Stimulated activated CD8-positive, alpha-beta memory T cell treated with anti-CD3 and anti-CD28 coated beads, Interleukin-15, amount 100 ng/mL, for 24 hours (primary cell): ENCODE measurements at regions not wholly inside any gene's neighbourhood (a gene's known extent, or its start where the extent isn't known, plus 50 kb on each side); places are given as distances from the start of the nearest gene placed in this dataset.

Experiments used
- DNase-seq: peaks from one replicate; pipeline ENCODE4 v3.0.0-alpha.2; 2020; ENCODE audit warnings: low read depth

DNA sequence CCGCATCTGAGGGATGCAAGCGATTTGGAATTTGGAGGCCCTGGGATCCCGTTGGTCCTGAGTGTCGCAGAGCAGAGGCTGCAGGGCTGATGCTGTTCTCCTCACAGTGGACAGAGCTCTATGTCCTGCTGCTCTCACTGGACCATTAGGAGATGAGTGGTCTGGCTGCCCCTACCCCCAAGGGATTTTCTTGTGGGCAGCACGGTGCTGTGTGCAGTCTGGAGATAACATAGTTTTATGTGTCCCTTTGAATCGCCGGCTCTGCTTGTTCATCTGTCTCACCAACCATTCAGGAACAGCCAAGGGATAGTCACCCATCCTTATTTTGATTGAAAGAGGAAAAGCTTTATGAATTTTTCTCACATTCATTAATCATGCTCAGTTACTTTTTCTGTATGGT is 49.9 kb downstream of the CHRM3 start:
- no peak for DNase-seq

DNA sequence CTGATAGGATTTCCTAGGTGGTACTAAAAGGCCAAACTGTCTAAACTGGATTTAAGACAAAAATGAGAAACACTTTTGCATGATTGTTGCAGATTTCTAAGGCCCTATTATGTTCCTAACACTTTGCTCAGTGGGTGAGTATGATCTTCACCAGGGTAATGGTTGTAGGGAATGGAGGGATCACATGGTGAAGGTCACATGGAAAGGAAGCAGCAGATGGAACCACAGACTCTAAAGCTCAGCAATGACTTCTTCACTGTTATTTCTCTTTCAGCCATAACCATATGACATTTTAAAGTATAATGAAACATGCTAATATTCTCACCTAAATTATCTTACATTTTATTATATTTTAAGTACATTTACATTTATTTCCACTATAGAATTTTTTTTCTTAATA is 51.5 kb downstream of the CHRM3 start:
- DNase-seq = no peak

GRCh38 chr1:239438891-239439290 is 52.5 kb downstream of the CHRM3 start:
- no peak for DNase-seq

DNA sequence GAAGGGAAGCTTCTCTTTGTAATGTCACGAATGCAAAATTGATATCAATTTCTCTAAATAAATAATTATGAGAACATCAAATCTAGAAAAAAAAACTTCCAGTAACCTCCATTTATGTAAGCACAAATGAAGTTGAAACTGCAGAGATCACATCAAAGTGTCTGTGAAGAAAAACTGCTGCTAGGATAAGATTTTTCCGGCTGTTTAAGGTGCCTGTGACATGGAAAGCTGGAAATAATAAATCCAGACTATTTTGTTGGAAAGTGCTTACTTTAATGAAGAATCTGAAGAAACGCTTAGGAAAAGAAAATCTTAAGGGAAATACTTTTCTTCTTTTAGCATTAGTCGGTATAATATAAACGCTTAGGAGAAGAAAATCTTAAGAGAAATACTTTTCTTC is 57.0 kb downstream of the CHRM3 start:
- DNase-seq = no peak

DNA sequence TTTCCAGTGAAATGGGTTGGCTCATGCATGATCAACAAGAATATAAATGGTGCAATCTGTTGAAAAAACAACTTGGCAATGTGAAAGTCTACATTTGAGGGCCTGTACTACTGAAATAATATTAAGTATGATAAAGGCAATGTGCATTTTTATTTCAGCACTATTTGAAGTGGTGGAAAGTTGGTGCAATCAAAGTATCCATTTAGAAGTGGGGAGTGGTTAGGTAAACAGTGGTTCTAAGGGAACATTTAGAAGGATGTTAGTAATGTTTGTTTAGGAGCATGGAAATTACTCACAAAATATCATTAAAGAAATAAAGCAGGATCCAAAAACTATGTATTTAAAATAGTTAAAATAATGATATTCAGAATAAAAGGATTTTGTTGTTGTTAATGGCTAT is 60.2 kb downstream of the CHRM3 start:
- DNase-seq = no peak

DNA sequence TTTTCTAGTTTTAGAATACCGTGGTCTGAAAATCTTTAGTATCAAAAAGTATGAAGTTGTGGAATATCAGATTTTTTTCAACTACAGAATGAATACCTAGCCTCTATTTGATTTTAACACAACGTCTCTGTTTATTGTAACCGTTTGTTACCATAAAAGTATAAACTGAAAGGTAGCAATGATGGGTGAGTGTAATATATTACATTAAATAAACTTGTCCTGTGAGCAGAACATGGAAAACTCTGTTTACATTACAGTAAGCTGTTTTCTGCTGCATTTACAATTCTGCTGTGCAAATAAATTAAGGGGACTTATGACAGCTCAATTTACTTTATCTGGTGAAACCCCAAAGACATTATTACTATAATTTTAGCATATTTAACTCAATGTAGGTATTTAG is 62.5 kb downstream of the CHRM3 start:
- no peak for DNase-seq

- DNase-seq = no peak
These were observed 69.4 kb downstream of the CHRM3 start for GRCh38 chr1:239455743-239456142.

GRCh38 chr1:239456788-239457187 is 70.4 kb downstream of the CHRM3 start:
- DNase-seq = no peak

DNA sequence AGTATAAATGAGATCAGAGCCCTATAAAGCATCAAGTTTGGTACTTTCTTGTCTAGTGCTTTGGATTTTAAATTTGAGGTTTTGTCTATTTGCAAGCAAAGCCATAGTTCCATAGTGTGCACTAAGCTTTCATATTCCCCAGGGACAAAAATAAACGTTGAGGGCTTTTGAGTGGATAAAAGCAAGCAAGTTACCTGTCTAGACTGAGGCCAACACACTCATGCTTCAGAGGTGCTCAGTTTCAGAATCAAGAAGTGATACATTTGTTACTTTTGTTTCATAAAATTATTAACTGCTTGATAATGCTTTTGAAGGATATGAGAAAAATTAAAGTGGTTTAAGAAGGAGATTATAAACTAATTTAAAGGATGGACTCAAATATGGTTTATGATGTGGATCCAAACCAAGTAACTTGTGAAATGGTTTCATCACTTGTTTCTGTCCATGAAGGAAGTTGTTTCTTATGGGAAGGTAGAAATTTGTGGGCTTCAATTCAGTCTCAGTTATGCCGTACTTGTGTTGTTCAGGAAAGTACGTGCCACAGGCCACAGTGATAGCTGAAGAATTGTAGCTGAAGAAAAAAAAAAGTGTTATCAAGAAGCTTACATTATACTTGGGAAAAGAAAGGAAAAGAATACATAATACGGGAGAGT is 71.2 kb downstream of the CHRM3 start:
- no peak for DNase-seq

DNA sequence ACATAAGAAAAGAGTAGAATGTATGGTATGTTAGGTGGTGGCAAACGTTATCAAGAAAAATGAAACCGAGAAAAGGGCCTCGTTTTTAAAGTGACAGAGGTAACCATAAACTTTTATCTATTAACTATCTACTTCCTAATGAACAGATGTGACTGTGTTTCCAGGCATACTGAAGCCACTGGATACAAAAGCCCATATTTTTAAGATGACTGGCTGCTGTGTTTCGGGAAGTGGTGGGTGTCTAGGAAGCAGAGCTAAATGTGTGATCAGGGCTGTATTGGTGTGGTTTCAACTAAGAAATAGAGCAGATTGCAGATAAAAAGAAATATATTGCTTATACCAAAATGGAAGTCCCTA is 71.8 kb downstream of the CHRM3 start:
- DNase-seq = no peak

DNA sequence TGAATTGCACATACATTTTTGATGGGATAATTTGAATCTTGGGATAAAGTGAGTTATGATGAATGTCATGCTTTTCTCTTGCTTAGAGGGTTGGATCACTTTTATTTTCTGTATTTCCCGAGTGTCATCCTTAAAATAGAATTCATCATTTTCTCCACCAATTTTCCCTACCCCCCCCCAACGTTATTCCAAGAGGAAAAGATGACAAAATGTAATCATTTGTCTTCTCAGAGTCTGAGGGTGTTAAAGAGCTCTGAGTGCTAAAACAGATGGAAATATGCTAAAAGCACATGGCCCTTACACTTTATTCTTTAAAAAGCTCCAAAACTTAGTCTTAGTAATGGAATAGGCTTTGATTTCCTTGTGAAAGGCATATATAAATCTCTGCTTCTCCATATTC is 81.4 kb downstream of the CHRM3 start:
- no peak for DNase-seq

- DNase-seq = no peak
These were observed 91.7 kb downstream of the CHRM3 start for GRCh38 chr1:239478069-239478468.

DNA sequence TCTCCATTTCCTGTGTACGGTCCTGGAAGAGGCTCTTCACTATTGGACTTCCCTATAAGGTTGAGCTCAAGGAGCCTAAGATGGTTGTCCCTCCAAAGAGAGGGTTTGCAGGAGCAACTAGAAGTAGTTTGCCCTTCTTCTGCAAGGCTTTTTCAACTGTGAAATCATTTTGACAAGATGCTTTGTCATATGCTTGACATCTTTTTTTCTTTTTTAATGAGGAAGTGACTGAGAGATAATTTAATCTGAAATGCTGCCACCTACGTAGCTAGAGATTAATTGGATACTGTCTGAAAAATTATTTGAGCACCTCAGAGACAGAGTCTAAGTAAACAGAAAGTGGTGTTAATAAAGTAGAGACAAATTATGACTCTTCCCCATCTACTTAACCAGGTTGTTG is 97.0 kb downstream of the CHRM3 start:
- no peak for DNase-seq

DNA sequence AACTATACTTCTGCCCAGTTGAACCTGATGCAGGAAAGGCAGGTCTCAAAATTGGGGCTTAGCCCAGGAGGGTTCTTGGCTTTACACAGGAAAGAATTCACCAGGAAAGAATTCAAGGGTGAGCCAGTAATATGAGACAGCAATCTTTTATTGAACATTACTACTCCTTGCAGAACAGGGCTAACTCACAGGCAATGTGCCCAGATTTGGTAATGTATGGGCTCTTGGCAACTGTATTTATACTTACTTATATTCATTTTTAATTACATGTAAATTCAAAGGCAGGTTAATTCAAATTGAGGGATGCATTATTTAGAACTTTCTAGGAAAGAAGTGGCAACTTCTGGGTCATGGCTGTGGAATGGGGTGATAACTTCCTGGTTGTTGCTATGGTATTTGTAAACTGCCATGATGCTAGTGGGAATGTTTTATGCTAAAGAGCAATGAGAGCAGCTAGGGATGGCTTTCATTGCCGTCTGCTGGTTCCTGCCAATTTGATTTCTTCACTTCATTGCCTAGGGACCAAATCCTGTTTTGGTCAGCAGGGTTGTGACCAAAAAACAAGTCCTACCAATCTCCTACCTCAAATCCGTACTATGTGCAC is 107.5 kb downstream of the CHRM3 start:
- DNase-seq = no peak

DNA sequence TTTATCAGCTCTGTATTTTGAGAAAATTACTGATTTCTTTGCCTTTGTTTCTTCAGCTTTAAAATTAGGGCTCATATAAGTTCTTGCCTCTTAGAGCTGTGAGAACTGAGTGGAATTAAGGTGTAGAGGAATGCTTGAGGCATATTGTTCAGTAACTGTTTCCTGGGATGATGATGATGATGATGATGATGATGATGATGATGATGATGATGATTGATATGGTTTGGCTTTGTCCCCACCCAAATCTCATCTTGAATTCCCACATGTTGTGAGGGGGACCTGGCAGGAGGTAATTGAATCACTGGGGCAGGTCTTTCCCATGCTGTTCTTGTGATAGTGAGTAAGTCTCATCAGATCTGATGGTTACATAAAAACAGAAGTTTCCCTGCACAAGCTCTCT is 118.7 kb downstream of the CHRM3 start:
- DNase-seq = no peak

- DNase-seq = no peak
These were observed 121.5 kb downstream of the CHRM3 start for GRCh38 chr1:239507826-239508225.

GRCh38 chr1:239511875-239512274 is 125.5 kb downstream of the CHRM3 start:
- DNase-seq = no peak

DNA sequence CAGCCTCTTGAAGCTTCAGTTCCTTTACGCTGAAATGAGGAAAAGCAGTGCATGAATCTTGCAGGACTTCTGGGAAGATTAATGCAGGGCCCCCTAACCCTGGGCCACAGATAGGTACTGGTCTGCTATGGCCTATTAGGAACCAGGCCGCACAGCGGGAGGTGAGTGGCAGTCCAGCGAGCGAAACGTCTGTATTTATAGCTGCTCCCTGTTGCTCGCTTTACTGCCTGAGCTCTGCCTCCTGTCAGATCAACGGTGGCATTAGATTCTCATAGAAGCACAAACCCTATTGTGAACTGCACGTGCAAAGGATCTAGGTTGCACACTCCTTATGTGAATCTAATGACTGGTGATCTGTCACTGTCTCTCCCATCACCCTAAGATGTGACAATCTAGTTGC is 130.2 kb downstream of the CHRM3 start:
- DNase-seq = no peak

GRCh38 chr1:239526391-239526790 is 140.0 kb downstream of the CHRM3 start:
- DNase-seq = no peak

DNA sequence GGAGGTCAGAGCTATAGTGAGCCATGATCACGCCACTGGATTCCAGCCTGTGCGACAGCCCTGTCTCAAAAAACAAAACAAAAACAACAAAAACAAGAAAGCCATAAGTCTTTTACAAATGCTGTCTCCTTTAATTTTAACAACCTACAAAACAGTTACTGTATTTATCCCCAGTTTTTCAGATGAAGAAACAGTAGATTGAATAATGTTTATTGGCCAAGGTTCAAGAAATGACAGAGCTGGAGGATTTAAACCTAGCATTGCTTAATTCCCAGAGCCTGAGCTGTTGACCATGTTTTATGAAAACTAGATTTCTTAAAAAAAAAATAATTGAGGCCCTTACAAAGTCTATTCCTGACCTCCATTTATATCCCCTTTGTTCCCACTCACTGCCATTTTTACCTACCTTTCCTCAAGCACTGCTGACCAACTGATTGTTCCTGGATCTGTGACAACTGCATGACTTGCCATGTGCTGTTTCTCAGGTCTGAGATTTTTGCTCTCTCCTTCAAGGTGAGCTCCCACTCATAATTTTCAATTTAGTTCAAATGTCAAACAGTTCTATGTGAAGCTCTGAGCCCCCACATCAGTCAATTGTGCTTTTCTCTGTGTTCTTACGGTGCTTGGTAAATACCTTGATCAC is 140.8 kb downstream of the CHRM3 start:
- DNase-seq = no peak

GRCh38 chr1:239536165-239536849 is 149.9 kb downstream of the CHRM3 start:
- DNase-seq = no peak

DNA sequence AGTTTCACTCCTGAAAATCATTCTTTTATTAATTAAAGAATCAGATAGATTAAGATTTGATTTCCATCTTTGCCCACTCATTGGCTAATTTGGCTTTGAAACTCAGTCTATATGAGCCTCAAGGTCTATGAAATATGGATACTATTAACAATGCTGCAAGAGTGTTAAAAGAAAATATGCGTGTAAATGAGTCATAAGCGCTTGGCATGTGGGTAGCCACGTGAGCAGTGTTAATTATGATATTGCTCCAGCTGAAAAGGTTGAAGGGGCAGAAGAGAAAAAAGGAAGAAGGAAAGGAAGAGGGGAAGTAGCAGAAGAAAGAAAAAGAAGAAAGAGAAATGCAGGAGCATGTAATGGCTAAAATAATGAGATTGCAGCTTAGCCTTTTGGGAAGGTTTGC is 151.4 kb downstream of the CHRM3 start:
- no peak for DNase-seq

DNA sequence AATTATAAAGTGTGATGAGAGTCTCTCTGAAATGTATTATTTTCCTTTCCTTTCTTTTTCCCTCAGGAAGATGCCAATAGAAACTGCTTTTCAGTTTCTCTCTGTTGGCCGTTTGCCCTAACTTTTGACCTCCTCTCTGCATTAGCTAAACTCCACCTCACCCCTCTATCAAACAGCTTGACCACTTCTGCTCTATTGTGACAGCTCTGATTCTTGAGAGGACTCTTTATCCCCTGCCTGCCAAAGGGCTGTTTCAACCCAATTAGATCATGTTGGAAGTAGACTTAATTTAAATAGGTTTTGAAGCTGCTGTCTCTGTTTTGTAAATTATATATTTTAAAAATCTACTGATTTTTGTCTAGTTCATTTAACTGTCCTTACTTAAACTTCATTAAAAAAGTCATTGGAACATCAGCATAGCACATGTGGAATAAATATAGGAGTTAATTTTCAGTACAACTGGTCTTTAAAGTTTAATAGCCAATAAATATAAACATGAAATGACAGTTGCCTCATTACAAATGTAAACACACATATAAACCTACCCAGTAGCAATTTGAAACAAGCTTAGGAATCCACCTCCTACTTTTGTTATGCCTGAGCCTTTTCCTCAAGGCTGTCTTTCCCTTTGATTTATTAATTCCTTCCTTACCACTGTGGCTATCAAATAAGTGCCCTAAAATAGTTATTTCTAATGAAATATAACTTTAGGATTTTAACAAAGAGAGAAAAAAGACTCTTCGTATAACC is 152.0 kb downstream of the CHRM3 start:
- no peak for DNase-seq
